Left forelimb (tissue), 1 donor: ENCODE measurements at regions not wholly inside any gene's neighbourhood (a gene's known extent, or its start where the extent isn't known, plus 50 kb on each side); places are given as distances from the start of the nearest gene placed in this dataset.
"Not testable (repeated sequence)": the region's sequence is repeated elsewhere in the genome, so short reads cannot be mapped to it uniquely, and the experiment has no call there.

ENCODE experiments used
- DNase-seq: peaks from one replicate; pipeline ENCODE4 v3.0.0-alpha.2; 2018; ENCODE audit warnings: low spot score

GRCh38 chr7:140283472-140283871 is 106.7 kb upstream of the KDM7A start:
- no peak for DNase-seq

- DNase-seq: peak; percentile 30
Observed at GRCh38 chr7:140281960-140282359, 105.2 kb upstream of the KDM7A start.

GRCh38 chr7:140281255-140281654 is 104.5 kb upstream of the KDM7A start:
- no peak for DNase-seq

- no peak for DNase-seq
Observed at GRCh38 chr7:140276001-140276400, 99.2 kb upstream of the KDM7A start.

- DNase-seq: no peak
Observed at GRCh38 chr7:140275069-140275965, 98.5 kb upstream of the KDM7A start.

GRCh38 chr7:140273417-140273816 is 96.6 kb upstream of the KDM7A start:
- DNase-seq: no peak

- not testable (repeated sequence) for DNase-seq
Observed at GRCh38 chr7:140271643-140271968, 94.8 kb upstream of the KDM7A start.

GRCh38 chr7:140269004-140269638 is 92.3 kb upstream of the KDM7A start:
- no peak for DNase-seq

GRCh38 chr7:140267381-140268226 is 90.8 kb upstream of the KDM7A start:
- DNase-seq: no peak

GRCh38 chr7:140263277-140263676 is 86.5 kb upstream of the KDM7A start:
- no peak for DNase-seq

GRCh38 chr7:140262242-140262903 is 85.6 kb upstream of the KDM7A start:
- DNase-seq: no peak

- DNase-seq: no peak
Observed at GRCh38 chr7:140261522-140261921, 84.7 kb upstream of the KDM7A start.

GRCh38 chr7:140261105-140261486 is 84.3 kb upstream of the KDM7A start:
- DNase-seq: no peak

- DNase-seq: no peak
Observed at GRCh38 chr7:140260352-140261104, 83.7 kb upstream of the KDM7A start.

- DNase-seq: not testable (repeated sequence)
Observed at GRCh38 chr7:140257278-140257677, 80.5 kb upstream of the KDM7A start.

- DNase-seq: not testable (repeated sequence)
Observed at GRCh38 chr7:140254976-140255375, 78.2 kb upstream of the KDM7A start.

- no peak for DNase-seq
Observed at GRCh38 chr7:140249036-140249806, 72.4 kb upstream of the KDM7A start.

- no peak for DNase-seq
Observed at GRCh38 chr7:140247559-140247958, 70.8 kb upstream of the KDM7A start.

- no peak for DNase-seq
Observed at GRCh38 chr7:140245611-140246105, 68.9 kb upstream of the KDM7A start.
